HUES64 (cell line): ENCODE measurements at regions not wholly inside any gene's neighbourhood (a gene's known extent, or its start where the extent isn't known, plus 50 kb on each side); places are given as distances from the start of the nearest gene placed in this dataset.

ENCODE experiments used
- H3K27ac ChIP-seq: 2 replicates; pipeline ENCODE4 v1.7.0; 2013; ENCODE audit warnings: low read depth, low read length, inconsistent platforms
- H3K27me3 ChIP-seq: 2 replicates; pipeline ENCODE4 v1.6.1; 2013; ENCODE audit warnings: mild to moderate bottlenecking, low read length; ENCODE audit not compliant: insufficient read depth
- H3K36me3 ChIP-seq: 2 replicates; pipeline ENCODE4 v1.6.1; 2013; ENCODE audit warnings: mild to moderate bottlenecking, low read length; ENCODE audit not compliant: insufficient read depth
- H3K4me1 ChIP-seq: 2 replicates; pipeline ENCODE4 v1.6.1; 2013; ENCODE audit warnings: mild to moderate bottlenecking, low read length, moderate library complexity; ENCODE audit not compliant: insufficient read depth
- H3K4me3 ChIP-seq: 2 replicates; pipeline ENCODE4 v1.5.1; 2013; ENCODE audit warnings: mild to moderate bottlenecking, low read length, moderate library complexity
- H3K9ac ChIP-seq: 2 replicates; pipeline ENCODE4 v1.6.1; 2013; ENCODE audit warnings: mild to moderate bottlenecking, low read depth, low read length
- H3K9me3 ChIP-seq: 2 replicates; pipeline ENCODE4 v1.6.1; 2013; ENCODE audit warnings: low read depth, low read length; ENCODE audit not compliant: insufficient read depth
- WGBS: fragments of 150-250, 120-280 bp; methylation state at CpG from one replicate; pipeline ENCODE4 v1.1.7; 2013; ENCODE audit warnings: missing lambda C conversion rate; 5-methylcytosine and 5-hydroxymethylcytosine counted together

- H3K9ac ChIP-seq = no peak overlapping the region
- H3K27ac ChIP-seq = no peak overlapping the region
- 97% methylated on average over 1 of the region's 1 CpG for WGBS
- no peaks in the 10 kb centered on the region for H3K36me3 ChIP-seq
- H3K4me3 ChIP-seq = no peak overlapping the region
- H3K4me1 ChIP-seq = peaks cover 21% of the 10 kb centered on the region
- H3K27me3 ChIP-seq = no peaks in the 10 kb centered on the region
- no peaks in the 10 kb centered on the region for H3K9me3 ChIP-seq
These were observed 56.5 kb upstream of the ATL2 start for GRCh38 chr2:38433607-38433975.

GRCh38 chr2:38432820-38433606, 55.9 kb upstream of the ATL2 start:
- no peaks in the 10 kb centered on the region for H3K36me3 ChIP-seq
- H3K9ac ChIP-seq = no peak overlapping the region
- peaks cover 21% of the 10 kb centered on the region for H3K4me1 ChIP-seq
- no peaks in the 10 kb centered on the region for H3K9me3 ChIP-seq
- no peaks in the 10 kb centered on the region for H3K27me3 ChIP-seq
- H3K4me3 ChIP-seq = no peak overlapping the region
- WGBS = 70% methylated on average over 8 of the region's 8 CpGs
- no peak overlapping the region for H3K27ac ChIP-seq

- Histone ChIP-seq H3K9ac (no peak overlapping the region), H3K27me3 (no peaks in the 10 kb centered on the region), H3K9me3 (no peaks in the 10 kb centered on the region), H3K4me1 (peaks cover 21% of the 10 kb centered on the region), H3K36me3 (no peaks in the 10 kb centered on the region), H3K27ac (no peak overlapping the region), H3K4me3 (no peak overlapping the region)
- WGBS = 50% methylated on average over 19 of the region's 19 CpGs
These were observed 53.6 kb upstream of the ATL2 start for GRCh38 chr2:38430597-38431207.

GRCh38 chr2:38430196-38430595, 53.1 kb upstream of the ATL2 start:
- Histone ChIP-seq H3K27me3 (no peaks in the 10 kb centered on the region), H3K4me3 (no peak overlapping the region), H3K9ac (no peak overlapping the region), H3K36me3 (no peaks in the 10 kb centered on the region), H3K27ac (no peak overlapping the region), H3K4me1 (peaks cover 21% of the 10 kb centered on the region), H3K9me3 (no peaks in the 10 kb centered on the region)
- WGBS = 84% methylated on average over 7 of the region's 7 CpGs

- Histone ChIP-seq H3K9me3 (no peaks in the 10 kb centered on the region), H3K9ac (no peak overlapping the region), H3K27me3 (no peaks in the 10 kb centered on the region), H3K4me3 (no peak overlapping the region), H3K27ac (no peak overlapping the region), H3K4me1 (peaks cover 19% of the 10 kb centered on the region), H3K36me3 (no peaks in the 10 kb centered on the region)
- WGBS = 33% methylated on average over 6 of the region's 6 CpGs
These were observed 50.9 kb upstream of the ATL2 start for GRCh38 chr2:38427936-38428335.

GRCh38 chr2:38427054-38427453, 50.0 kb upstream of the ATL2 start:
- Histone ChIP-seq H3K36me3 (no peaks in the 10 kb centered on the region), H3K9me3 (no peaks in the 10 kb centered on the region), H3K27ac (no peak overlapping the region), H3K9ac (no peak overlapping the region), H3K27me3 (no peaks in the 10 kb centered on the region), H3K4me3 (no peak overlapping the region), H3K4me1 (peaks cover 10% of the 10 kb centered on the region)
- WGBS = 95% methylated on average over 5 of the region's 5 CpGs
